H1 (cell line): ENCODE measurements at regions not wholly inside any gene's neighbourhood (a gene's known extent, or its start where the extent isn't known, plus 50 kb on each side); places are given as distances from the start of the nearest gene placed in this dataset.

ENCODE experiments used
- CHD7 ChIP-seq: fragments of 300-600 bp; sonication (generic); IDR thresholded peaks from 2 replicates; pipeline ENCODE4 v1.7.1; 2012; ENCODE audit warnings: low read length, moderate library complexity, mild to moderate bottlenecking, inconsistent platforms; ENCODE audit not compliant: insufficient replicate concordance
- JUND ChIP-seq: IDR thresholded peaks from 2 replicates; pipeline ENCODE4 v1.6.1; 2011; ENCODE audit warnings: mild to moderate bottlenecking, improper control_type of control experiment, low read length
- RFX5 ChIP-seq: IDR thresholded peaks from 2 replicates; pipeline ENCODE4 v1.6.1; 2011; ENCODE audit warnings: low read depth, low read length, improper control_type of control experiment, borderline replicate concordance
- SIRT6 ChIP-seq: IDR thresholded peaks from one replicate; pipeline ENCODE4 v1.7.1; 2012; ENCODE audit warnings: low read length, inconsistent platforms
- ZNF274 ChIP-seq: IDR thresholded peaks from 2 replicates; pipeline ENCODE4 v1.7.0; 2012; ENCODE audit warnings: low read length, borderline replicate concordance; ENCODE audit errors: extremely low read depth
- TF ChIP-seq, protein P1 (sequence below): IDR thresholded peaks from 2 replicates; pipeline ENCODE4 v1.6.1; 2011; ENCODE audit warnings: low read length, improper control_type of control experiment

DNA sequence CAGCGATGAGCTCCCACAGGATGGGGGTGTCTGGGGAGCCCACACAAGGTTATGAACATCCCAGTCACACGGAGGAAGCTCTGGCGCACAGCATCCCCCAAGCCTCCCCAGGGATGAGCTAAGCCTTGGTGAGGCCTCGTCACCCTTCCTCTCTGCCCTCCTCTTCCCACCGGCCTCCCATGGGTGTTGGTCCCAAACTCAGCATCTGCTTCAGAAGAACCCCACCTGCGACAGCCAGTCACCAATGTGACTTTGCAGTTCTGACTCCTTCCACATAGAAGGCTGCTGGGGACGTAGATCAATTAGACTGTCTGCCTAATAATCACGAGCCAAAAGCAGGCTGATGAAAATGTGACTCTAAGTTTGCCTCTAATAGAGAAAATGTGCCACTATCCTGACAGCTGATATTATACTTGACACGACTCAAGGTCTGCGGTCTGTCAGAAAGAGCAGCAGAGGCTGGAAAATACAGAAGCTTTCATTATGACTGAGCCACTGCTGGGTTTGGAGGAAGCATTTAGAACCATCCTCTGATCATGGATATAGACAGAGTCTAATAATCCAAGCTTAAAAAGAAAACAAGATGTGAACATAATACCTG is 116.0 kb upstream of the PFKP start (continued):
- no peak for TF ChIP-seq CHD7
- no peak for TF ChIP-seq JUND
- TF ChIP-seq, protein P1, sequence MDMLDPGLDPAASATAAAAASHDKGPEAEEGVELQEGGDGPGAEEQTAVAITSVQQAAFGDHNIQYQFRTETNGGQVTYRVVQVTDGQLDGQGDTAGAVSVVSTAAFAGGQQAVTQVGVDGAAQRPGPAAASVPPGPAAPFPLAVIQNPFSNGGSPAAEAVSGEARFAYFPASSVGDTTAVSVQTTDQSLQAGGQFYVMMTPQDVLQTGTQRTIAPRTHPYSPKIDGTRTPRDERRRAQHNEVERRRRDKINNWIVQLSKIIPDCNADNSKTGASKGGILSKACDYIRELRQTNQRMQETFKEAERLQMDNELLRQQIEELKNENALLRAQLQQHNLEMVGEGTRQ = no peak
- TF ChIP-seq RFX5 = no peak
- TF ChIP-seq ZNF274 = no peak
- no peak for TF ChIP-seq SIRT6
